ENCODE measurements at regions not wholly inside any gene's neighbourhood (a gene's known extent, or its start where the extent isn't known, plus 50 kb on each side); places are given as distances from the start of the nearest gene placed in this dataset.

GRCh38 chr5:67996596-67996995, 219.0 kb upstream of the PIK3R1 start:
- peaks cover 0 to 5% (median 0%) of the 10 kb centered on the region in 7 donors for H3K4me1 Mint-ChIP-seq
- H3K27me3 Mint-ChIP-seq = peaks cover 0 to 9% (median 0%) of the 10 kb centered on the region in 5 donors
- H3K4me3 Mint-ChIP-seq = no peak overlapping the region
- ATAC-seq (no peak), DNase-seq (no peak)
- Histone ChIP-seq H3K9me3 (ENCODE audit: control insufficient read depth in 2 of 3, low read length in 3 of 3) (no peaks in the 10 kb centered on the region), H3K36me3 (ENCODE audit: control insufficient read depth in 2 of 3, insufficient read depth in 3 of 3, low read length in 3 of 3) (no peaks in the 10 kb centered on the region), H3K4me3 (ENCODE audit: low read length) (no peak overlapping the region), H3K27me3 (ENCODE audit: control insufficient read depth in 2 of 2, insufficient read depth in 2 of 2, low read length in 2 of 2) (no peaks in the 10 kb centered on the region), H3K4me1 (ENCODE audit: control insufficient read depth in 2 of 2, insufficient read depth in 2 of 2, low read length in 2 of 2) (no peaks in the 10 kb centered on the region), H3K27ac (ENCODE audit: low read depth, low read length) (no peak overlapping the region)
- H3K27ac Mint-ChIP-seq = no peak overlapping the region
- intact Hi-C loops (cut with micrococcal nuclease) = no loop called here
- H3K36me3 Mint-ChIP-seq = no peaks in the 10 kb centered on the region
- peaks cover 0 to 3% (median 0%) of the 10 kb centered on the region in 11 donors for H3K9me3 Mint-ChIP-seq
- POLR2A ChIA-PET = no interaction called here
- CTCF ChIA-PET = interaction anchor here (0.6 kb wide), 1 partner anchor 998 kb away, joined by 4 read pairs; no protein-coding TSS in a partner anchor

DNA sequence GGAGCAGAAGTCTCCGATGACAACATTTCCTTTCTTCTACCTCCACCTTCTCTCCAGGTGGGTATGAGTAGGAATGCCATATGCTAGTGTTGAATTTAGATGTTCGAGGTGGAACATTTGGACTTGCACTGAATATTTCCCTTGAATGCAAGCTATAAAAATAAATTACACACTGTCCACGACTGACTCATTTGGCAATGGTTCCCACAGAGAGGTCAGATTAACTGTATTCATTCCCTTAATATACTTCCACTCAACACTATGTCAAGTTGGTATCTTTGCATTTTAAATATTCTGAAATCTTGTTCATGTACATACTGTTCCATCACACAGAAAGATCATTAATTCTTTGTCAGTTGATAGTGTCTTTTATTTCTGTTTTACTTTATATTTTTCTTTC, 222.6 kb upstream of the PIK3R1 start:
- ChIA-PET POLR2A (no interaction called here), CTCF (interaction anchor here (0.6 kb wide), 1 partner anchor 22 kb away, joined by 3 read pairs; no protein-coding TSS in a partner anchor)
- no peaks in the 10 kb centered on the region for H3K36me3 ChIP-seq (ENCODE audit: control insufficient read depth in 2 of 3, insufficient read depth in 3 of 3, low read length in 3 of 3)
- no peaks in the 10 kb centered on the region for H3K36me3 Mint-ChIP-seq
- H3K4me1 ChIP-seq (ENCODE audit: control insufficient read depth in 2 of 2, insufficient read depth in 2 of 2, low read length in 2 of 2) = no peaks in the 10 kb centered on the region
- ATAC-seq (no peak), DNase-seq (no peak)
- intact Hi-C loops (cut with micrococcal nuclease) = no loop called here
- H3K27ac ChIP-seq (ENCODE audit: low read depth, low read length) = no peak overlapping the region
- no peak overlapping the region for H3K4me3 Mint-ChIP-seq
- no peaks in the 10 kb centered on the region for H3K4me1 Mint-ChIP-seq
- no peaks in the 10 kb centered on the region for H3K27me3 ChIP-seq (ENCODE audit: control insufficient read depth in 2 of 2, insufficient read depth in 2 of 2, low read length in 2 of 2)
- no peak overlapping the region for H3K27ac Mint-ChIP-seq
- H3K9me3 ChIP-seq (ENCODE audit: control insufficient read depth in 2 of 3, low read length in 3 of 3) = no peaks in the 10 kb centered on the region
- no peak overlapping the region for H3K4me3 ChIP-seq (ENCODE audit: low read length)
- H3K9me3 Mint-ChIP-seq = no peaks in the 10 kb centered on the region
- peaks cover 0 to 9% (median 3%) of the 10 kb centered on the region in 5 donors for H3K27me3 Mint-ChIP-seq

GRCh38 chr5:67989456-67989855, 226.1 kb upstream of the PIK3R1 start:
- no peak for ATAC-seq
- Histone ChIP-seq H3K27ac (ENCODE audit: low read depth, low read length) (no peak overlapping the region), H3K9me3 (ENCODE audit: control insufficient read depth in 2 of 3, low read length in 3 of 3) (no peaks in the 10 kb centered on the region), H3K36me3 (ENCODE audit: control insufficient read depth in 2 of 3, insufficient read depth in 3 of 3, low read length in 3 of 3) (no peaks in the 10 kb centered on the region), H3K4me3 (ENCODE audit: low read length) (no peak overlapping the region), H3K27me3 (ENCODE audit: control insufficient read depth in 2 of 2, insufficient read depth in 2 of 2, low read length in 2 of 2) (no peaks in the 10 kb centered on the region), H3K4me1 (ENCODE audit: control insufficient read depth in 2 of 2, insufficient read depth in 2 of 2, low read length in 2 of 2) (no peaks in the 10 kb centered on the region)
- no peak overlapping the region for H3K4me3 Mint-ChIP-seq
- H3K36me3 Mint-ChIP-seq = no peaks in the 10 kb centered on the region
- no peaks in the 10 kb centered on the region for H3K4me1 Mint-ChIP-seq
- intact Hi-C loops (cut with micrococcal nuclease) = no loop called here
- ChIA-PET CTCF (no interaction called here), POLR2A (no interaction called here)
- no peak for DNase-seq
- H3K9me3 Mint-ChIP-seq = no peaks in the 10 kb centered on the region
- H3K27ac Mint-ChIP-seq = no peak overlapping the region
- peaks cover 0 to 9% (median 3%) of the 10 kb centered on the region in 5 donors for H3K27me3 Mint-ChIP-seq

DNA sequence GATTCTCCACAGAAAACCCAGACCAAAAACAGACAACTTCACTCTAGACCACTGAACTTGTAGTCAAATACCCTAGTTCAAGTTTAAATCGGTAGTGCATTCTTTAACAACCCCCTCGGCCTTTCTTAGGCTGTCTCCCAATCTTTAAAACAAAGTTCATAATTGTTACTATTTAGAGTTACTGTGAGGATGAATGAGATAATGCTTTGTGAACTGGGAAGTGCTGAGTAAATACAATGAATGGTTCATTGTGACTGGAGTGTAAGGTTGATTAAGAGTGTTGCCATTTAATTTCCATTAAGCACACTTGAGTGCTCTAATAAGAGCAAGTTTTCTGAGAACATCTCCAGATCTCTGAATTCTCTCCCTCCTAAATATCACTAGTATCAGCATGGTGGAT, 228.8 kb upstream of the PIK3R1 start:
- Histone ChIP-seq H3K4me1 (ENCODE audit: control insufficient read depth in 2 of 2, insufficient read depth in 2 of 2, low read length in 2 of 2) (no peaks in the 10 kb centered on the region), H3K9me3 (ENCODE audit: control insufficient read depth in 2 of 3, low read length in 3 of 3) (no peaks in the 10 kb centered on the region), H3K27ac (ENCODE audit: low read depth, low read length) (no peak overlapping the region), H3K36me3 (ENCODE audit: control insufficient read depth in 2 of 3, insufficient read depth in 3 of 3, low read length in 3 of 3) (no peaks in the 10 kb centered on the region), H3K4me3 (ENCODE audit: low read length) (no peak overlapping the region), H3K27me3 (ENCODE audit: control insufficient read depth in 2 of 2, insufficient read depth in 2 of 2, low read length in 2 of 2) (no peaks in the 10 kb centered on the region)
- Mint-ChIP-seq H3K4me1 (no peaks in the 10 kb centered on the region), H3K9me3 (no peaks in the 10 kb centered on the region), H3K27ac (no peak overlapping the region), H3K4me3 (no peak overlapping the region), H3K27me3 (peaks cover 0 to 4% (median 0%) of the 10 kb centered on the region in 5 donors), H3K36me3 (peaks cover 0 to 3% (median 0%) of the 10 kb centered on the region in 5 donors)
- ChIA-PET CTCF (no interaction called here), POLR2A (no interaction called here)
- intact Hi-C loops (cut with micrococcal nuclease) = no loop called here
- DNase-seq = no peak
- no peak for ATAC-seq

DNA sequence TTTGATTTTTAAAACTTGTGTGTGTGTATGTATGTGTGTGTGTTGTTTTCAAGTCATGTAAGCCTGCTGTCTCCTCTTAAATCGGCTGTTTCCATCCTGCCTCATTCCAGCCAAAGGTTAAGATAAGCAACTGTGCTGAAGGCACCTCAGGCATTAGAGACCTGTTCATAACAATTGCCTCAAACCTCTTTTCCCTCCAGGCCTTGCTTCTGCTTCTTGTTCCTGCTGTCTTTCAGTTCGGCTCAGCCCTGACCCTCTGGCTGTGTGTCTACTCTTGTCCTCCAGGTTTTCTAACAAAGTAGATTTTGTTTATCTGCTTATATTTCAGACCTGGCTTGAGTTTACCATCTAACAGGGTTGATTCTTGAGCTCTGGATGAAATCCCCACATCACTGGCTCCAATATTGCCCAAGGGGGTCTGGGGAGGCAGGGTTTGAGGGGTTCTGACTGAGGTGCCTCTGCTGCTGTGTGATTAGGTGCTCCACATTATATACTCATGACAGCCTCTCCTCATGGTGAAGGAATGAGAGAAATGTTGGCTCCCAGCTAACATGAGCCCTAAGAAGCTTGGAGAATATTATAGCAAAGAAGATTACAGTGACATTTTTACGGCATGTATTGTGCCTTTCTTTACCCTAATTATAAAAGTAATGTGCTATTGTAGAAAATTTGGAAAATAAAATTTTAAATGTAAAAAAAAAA, 229.7 kb upstream of the PIK3R1 start:
- Histone ChIP-seq H3K9me3 (ENCODE audit: control insufficient read depth in 2 of 3, low read length in 3 of 3) (no peaks in the 10 kb centered on the region), H3K36me3 (ENCODE audit: control insufficient read depth in 2 of 3, insufficient read depth in 3 of 3, low read length in 3 of 3) (no peaks in the 10 kb centered on the region), H3K27ac (ENCODE audit: low read depth, low read length) (no peak overlapping the region), H3K27me3 (ENCODE audit: control insufficient read depth in 2 of 2, insufficient read depth in 2 of 2, low read length in 2 of 2) (no peaks in the 10 kb centered on the region), H3K4me3 (ENCODE audit: low read length) (no peak overlapping the region), H3K4me1 (ENCODE audit: control insufficient read depth in 2 of 2, insufficient read depth in 2 of 2, low read length in 2 of 2) (no peaks in the 10 kb centered on the region)
- DNase-seq (no peak), ATAC-seq (no peak)
- Mint-ChIP-seq H3K27ac (peak overlapping the region in 1 of 9 donors; percentile 8), H3K27me3 (peaks cover 0 to 4% (median 0%) of the 10 kb centered on the region in 5 donors), H3K4me3 (no peak overlapping the region), H3K4me1 (no peaks in the 10 kb centered on the region), H3K36me3 (peaks cover 0 to 3% (median 0%) of the 10 kb centered on the region in 5 donors), H3K9me3 (peaks cover 0 to 4% (median 0%) of the 10 kb centered on the region in 11 donors)
- ChIA-PET POLR2A (no interaction called here), CTCF (no interaction called here)
- intact Hi-C loops (cut with micrococcal nuclease) = no loop called here

DNA sequence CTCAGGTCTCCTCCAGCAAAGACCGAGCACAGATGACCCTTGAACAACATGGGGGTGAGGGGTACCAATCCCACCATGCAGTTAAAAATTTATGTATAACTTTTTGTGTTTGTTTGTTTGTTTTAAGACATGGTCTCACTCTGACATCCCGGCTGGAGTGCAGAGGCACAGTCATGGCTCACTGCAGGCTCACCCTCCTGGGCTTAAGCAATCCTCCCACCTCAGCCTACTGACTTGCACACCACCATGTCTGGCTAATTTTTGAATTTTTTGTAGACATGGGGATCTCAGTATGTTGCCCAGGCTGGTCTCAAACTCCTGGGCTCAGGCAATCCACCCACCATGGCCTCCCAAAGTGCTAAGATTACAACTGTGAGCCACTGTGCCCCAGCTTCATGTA, 231.0 kb upstream of the PIK3R1 start:
- no peaks in the 10 kb centered on the region for H3K9me3 ChIP-seq (ENCODE audit: control insufficient read depth in 2 of 3, low read length in 3 of 3)
- no peaks in the 10 kb centered on the region for H3K36me3 ChIP-seq (ENCODE audit: control insufficient read depth in 2 of 3, insufficient read depth in 3 of 3, low read length in 3 of 3)
- H3K27me3 ChIP-seq (ENCODE audit: control insufficient read depth in 2 of 2, insufficient read depth in 2 of 2, low read length in 2 of 2) = no peaks in the 10 kb centered on the region
- H3K4me1 ChIP-seq (ENCODE audit: control insufficient read depth in 2 of 2, insufficient read depth in 2 of 2, low read length in 2 of 2) = no peaks in the 10 kb centered on the region
- DNase-seq = no peak
- H3K4me1 Mint-ChIP-seq = no peaks in the 10 kb centered on the region
- no peak overlapping the region for H3K27ac ChIP-seq (ENCODE audit: low read depth, low read length)
- intact Hi-C loops (cut with micrococcal nuclease) = no loop called here
- CTCF ChIA-PET = no interaction called here
- POLR2A ChIA-PET = no interaction called here
- H3K36me3 Mint-ChIP-seq = peaks cover 0 to 3% (median 0%) of the 10 kb centered on the region in 5 donors
- no peak overlapping the region for H3K4me3 Mint-ChIP-seq
- H3K27me3 Mint-ChIP-seq = peaks cover 0 to 2% (median 0%) of the 10 kb centered on the region in 5 donors
- H3K9me3 Mint-ChIP-seq = peaks cover 0 to 4% (median 0%) of the 10 kb centered on the region in 11 donors
- no peak for ATAC-seq
- no peak overlapping the region for H3K4me3 ChIP-seq (ENCODE audit: low read length)
- H3K27ac Mint-ChIP-seq = no peak overlapping the region
